B cell (primary cell): ENCODE measurements at regions not wholly inside any gene's neighbourhood (a gene's known extent, or its start where the extent isn't known, plus 50 kb on each side); places are given as distances from the start of the nearest gene placed in this dataset.

Experiments used
- ATAC-seq: fragments of 200-7000 bp; cut with Tn5 transposase; one replicate; pipeline ENCODE4 v1.10.0; 2021; ENCODE audit warnings: low read depth, mild to moderate bottlenecking, moderate number of reproducible peaks, moderate library complexity
- CTCF ChIA-PET: fragments of 350-600 bp; sonication (Branson Sonifier 250); formaldehyde crosslinking; loops from one replicate; lab custom pipeline; 2021; ENCODE audit warnings: antibody characterized with exemption, inconsistent platforms; lab: Charles Lee
- POLR2A ChIA-PET: fragments of 350-600 bp; sonication (Branson Sonifier 250); formaldehyde crosslinking; loops from one replicate; lab custom pipeline; 2021; ENCODE audit warnings: antibody characterized with exemption; lab: Charles Lee
- DNase-seq: peaks from one replicate; pipeline ENCODE4 v3.0.0; 2013
- H2AFZ ChIP-seq: 2 replicates; pipeline ENCODE4 v1.6.1; 2012; ENCODE audit warnings: mild to moderate bottlenecking, low read depth, low read length; ENCODE audit not compliant: insufficient read depth, poor library complexity, severe bottlenecking
- H3K27ac ChIP-seq, 2 donors: 1 replicate in 1 of 2; 2 replicates in 1 of 2; pipeline ENCODE4 v1.5.1; 2012 to 2013; ENCODE audit warnings: low read length in 2 of 2, mild to moderate bottlenecking in 2 of 2, moderate library complexity in 1 of 2
- H3K27me3 ChIP-seq, 4 experiments: fragments of 200-600 bp in 1 of 4; sonication (generic) in 1 of 4; replicated peaks in 1 of 4; 1 replicate in 2 of 4; 2 replicates in 2 of 4; pipeline versions ENCODE4 v1.6.1 to v1.7.0; 2013 to 2016; ENCODE audit warnings: low read length in 3 of 4, mild to moderate bottlenecking in 2 of 4, mixed read lengths in 1 of 4, moderate library complexity in 1 of 4; ENCODE audit not compliant: insufficient read depth in 4 of 4, control insufficient read depth in 3 of 4; ENCODE audit errors: control extremely low read depth in 1 of 4
- H3K36me3 ChIP-seq, 2 experiments: replicated peaks in 1 of 2; 1 replicate in 1 of 2; 2 replicates in 1 of 2; pipeline versions ENCODE4 v1.6.1 to v1.7.1; 2013; ENCODE audit warnings: low read length in 1 of 2; ENCODE audit not compliant: insufficient read depth in 2 of 2, control insufficient read depth in 1 of 2; ENCODE audit errors: control extremely low read depth in 1 of 2, extremely low read depth in 1 of 2
- H3K4me1 ChIP-seq, 2 donors: fragments of 200-600 bp in 1 of 2; sonication (generic) in 1 of 2; 1 replicate in 1 of 2; 2 replicates in 1 of 2; pipeline versions ENCODE4 v1.5.1 to v1.6.1; 2013 to 2017; ENCODE audit warnings: low read length in 2 of 2; ENCODE audit not compliant: control insufficient read depth in 2 of 2, insufficient read depth in 2 of 2
- H3K4me2 ChIP-seq: replicated peaks from 2 replicates; pipeline ENCODE3; 2012; ENCODE audit warnings: mild to moderate bottlenecking, low read depth, low read length; ENCODE audit not compliant: poor library complexity, severe bottlenecking
- H3K4me3 ChIP-seq, 5 experiments: fragments of 200-600 bp in 1 of 5; sonication (generic) in 1 of 5; 1 replicate in 3 of 5; 2 replicates in 2 of 5; pipeline versions ENCODE4 v1.5.1 to v1.7.0; 2011 to 2016; ENCODE audit warnings: low read length in 4 of 5, mild to moderate bottlenecking in 4 of 5, low read depth in 2 of 5, control low read depth in 1 of 5, moderate library complexity in 1 of 5; ENCODE audit not compliant: insufficient read depth in 1 of 5; ENCODE audit errors: control extremely low read depth in 1 of 5, extremely low read depth in 1 of 5
- H3K79me2 ChIP-seq: fragments of 200-600 bp; sonication (generic); one replicate; pipeline ENCODE4 v1.6.0; 2016; ENCODE audit warnings: low read length; ENCODE audit not compliant: control insufficient read depth, insufficient read depth
- H3K9ac ChIP-seq: fragments of 200-600 bp; sonication (generic); 2 replicates; pipeline ENCODE4 v1.6.1; 2017; ENCODE audit warnings: mild to moderate bottlenecking, low read length, moderate library complexity
- H3K9me3 ChIP-seq, 3 donors: one replicate each; pipeline versions ENCODE4 v1.6.1 to v1.7.1; 2013; ENCODE audit warnings: low read length in 2 of 3; ENCODE audit not compliant: control insufficient read depth in 2 of 3, insufficient read depth in 1 of 3; ENCODE audit errors: control extremely low read depth in 1 of 3
- H4K20me1 ChIP-seq: 2 replicates; pipeline ENCODE4 v1.6.0; 2012; ENCODE audit warnings: mild to moderate bottlenecking, low read length; ENCODE audit not compliant: insufficient read depth, control insufficient read depth, poor library complexity, severe bottlenecking
- H3K27ac Mint-ChIP-seq: one replicate; pipeline ENCODE4 v1.8.0; 2021; ENCODE audit warnings: mixed read lengths
- H3K27me3 Mint-ChIP-seq: one replicate; pipeline ENCODE4 v1.8.0; 2021; ENCODE audit warnings: mixed read lengths
- H3K4me1 Mint-ChIP-seq: one replicate; pipeline ENCODE4 v1.8.0; 2021; ENCODE audit warnings: mixed read lengths
- H3K4me3 Mint-ChIP-seq: one replicate; pipeline ENCODE4 v1.8.0; 2021; ENCODE audit warnings: mixed read lengths
- H3K9me3 Mint-ChIP-seq: one replicate; pipeline ENCODE4 v1.8.0; 2022; ENCODE audit warnings: mixed read lengths; ENCODE audit not compliant: insufficient read depth
- CTCF ChIP-seq: fragments of 200-600 bp; IDR thresholded peaks from one replicate; pipeline ENCODE4 v1.8.0; 2022; ENCODE audit warnings: antibody characterized with exemption, mild to moderate bottlenecking
- EZH2 ChIP-seq: IDR thresholded peaks from 2 replicates; pipeline ENCODE4 v1.6.1; 2012; ENCODE audit warnings: borderline replicate concordance, low read depth, mild to moderate bottlenecking, moderate library complexity, low read length; ENCODE audit not compliant: insufficient read depth, poor library complexity, severe bottlenecking
- WGBS: methylation state at CpG from one replicate; pipeline ENCODE4 v1.1.5; 2013; ENCODE audit warnings: missing lambda C conversion rate; ENCODE audit not compliant: insufficient coverage; 5-methylcytosine and 5-hydroxymethylcytosine counted together
- intact Hi-C: fragments of 100-400 bp; cut with micrococcal nuclease; formaldehyde crosslinking; loops from one replicate; pipeline ENCODE4 v1.10.0; 2022

- Histone ChIP-seq H4K20me1 (no peaks in the 10 kb centered on the region), H2AFZ (no peak overlapping the region), H3K27ac (no peak overlapping the region), H3K36me3 (no peaks in the 10 kb centered on the region), H3K79me2 (no peaks in the 10 kb centered on the region), H3K27me3 (no peaks in the 10 kb centered on the region), H3K9ac (no peak overlapping the region), H3K4me2 (no peak overlapping the region), H3K4me1 (no peaks in the 10 kb centered on the region), H3K9me3 (no peaks in the 10 kb centered on the region), H3K4me3 (no peak overlapping the region)
- ATAC-seq (no peak), DNase-seq (no peak)
- intact Hi-C loops, result no loop called here
- TF ChIP-seq EZH2 (no peak), CTCF (no peak)
- H3K9me3 Mint-ChIP-seq, result no peaks in the 10 kb centered on the region
- CTCF ChIA-PET, result no interaction called here
- H3K4me1 Mint-ChIP-seq, result no peaks in the 10 kb centered on the region
- H3K27ac Mint-ChIP-seq, result no peak overlapping the region
- POLR2A ChIA-PET, result no interaction called here
- no peak overlapping the region for H3K4me3 Mint-ChIP-seq
- peaks cover 11% of the 10 kb centered on the region for H3K27me3 Mint-ChIP-seq
These were observed 131.9 kb upstream of the ATP1B1 start for GRCh38 chr1:168974611-168975010.

GRCh38 chr1:168976267-168976666 is 130.2 kb upstream of the ATP1B1 start:
- Histone ChIP-seq H3K9me3 (no peaks in the 10 kb centered on the region), H3K36me3 (no peaks in the 10 kb centered on the region), H3K27me3 (no peaks in the 10 kb centered on the region), H3K4me2 (no peak overlapping the region), H3K4me1 (no peaks in the 10 kb centered on the region), H2AFZ (no peak overlapping the region), H3K4me3 (no peak overlapping the region), H3K79me2 (no peaks in the 10 kb centered on the region), H3K9ac (no peak overlapping the region), H4K20me1 (no peaks in the 10 kb centered on the region), H3K27ac (no peak overlapping the region)
- no peaks in the 10 kb centered on the region for H3K9me3 Mint-ChIP-seq
- H3K4me3 Mint-ChIP-seq, result no peak overlapping the region
- ATAC-seq, result no peak
- peaks cover 5% of the 10 kb centered on the region for H3K27me3 Mint-ChIP-seq
- WGBS, result no CpG with 5 or more reads among the region's 1 CpG
- POLR2A ChIA-PET, result no interaction called here
- intact Hi-C loops, result no loop called here
- DNase-seq, result no peak
- CTCF ChIA-PET, result no interaction called here
- no peak overlapping the region for H3K27ac Mint-ChIP-seq
- no peaks in the 10 kb centered on the region for H3K4me1 Mint-ChIP-seq
- TF ChIP-seq CTCF (no peak), EZH2 (no peak)
